T-helper 2 cell treated with Interferon-gamma antibody and Interleukin-4, amounts not matched to agents 5 μg/mL and 100 μg/mL, for 36 hours (primary cell): ENCODE measurements at regions not wholly inside any gene's neighbourhood (a gene's known extent, or its start where the extent isn't known, plus 50 kb on each side); places are given as distances from the start of the nearest gene placed in this dataset.
"Not testable (repeated sequence)": the region's sequence is repeated elsewhere in the genome, so short reads cannot be mapped to it uniquely, and the experiment has no call there.

Experiments used
- DNase-seq: peaks from one replicate; pipeline ENCODE4 v3.0.0; 2021; ENCODE audit warnings: low spot score
- H3K27ac Mint-ChIP-seq: one replicate; pipeline ENCODE4 v1.8.0; 2021; ENCODE audit warnings: mild to moderate bottlenecking, mixed read lengths
- H3K27me3 Mint-ChIP-seq: one replicate; pipeline ENCODE4 v1.8.0; 2021; ENCODE audit warnings: low read depth, mixed read lengths
- H3K36me3 Mint-ChIP-seq: one replicate; pipeline ENCODE4 v1.8.0; 2021; ENCODE audit warnings: low read depth, mixed read lengths
- H3K4me1 Mint-ChIP-seq: one replicate; pipeline ENCODE4 v1.8.0; 2021; ENCODE audit warnings: low read depth, mixed read lengths
- H3K4me3 Mint-ChIP-seq: one replicate; pipeline ENCODE4 v1.8.0; 2022; ENCODE audit warnings: mild to moderate bottlenecking, moderate library complexity, mixed read lengths
- H3K9me3 Mint-ChIP-seq: one replicate; pipeline ENCODE4 v1.8.0; 2021; ENCODE audit warnings: mixed read lengths

DNA sequence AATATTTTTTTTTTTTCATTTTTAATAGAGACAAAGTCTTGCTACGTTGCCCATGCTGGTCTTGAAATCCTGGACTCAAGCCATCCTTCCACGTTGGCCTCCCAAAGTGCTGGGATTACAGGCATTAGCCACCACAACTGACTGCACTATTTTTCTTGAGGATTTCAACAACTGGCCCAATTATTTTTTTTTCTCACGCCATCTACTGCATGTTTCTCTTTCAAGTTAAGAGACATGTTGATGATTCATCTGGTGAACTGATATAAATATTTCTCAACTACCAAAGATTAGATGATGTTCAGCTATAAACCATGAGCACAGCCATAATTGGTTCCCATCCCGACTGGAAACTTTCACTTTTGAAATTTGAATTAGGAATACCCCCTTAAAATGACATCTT is 688.4 kb upstream of the SYT4 start:
- no peak for DNase-seq
- Mint-ChIP-seq H3K27ac (no peak overlapping the region), H3K27me3 (no peaks in the 10 kb centered on the region), H3K36me3 (no peaks in the 10 kb centered on the region), H3K4me1 (no peaks in the 10 kb centered on the region), H3K4me3 (no peak overlapping the region), H3K9me3 (no peaks in the 10 kb centered on the region)

DNA sequence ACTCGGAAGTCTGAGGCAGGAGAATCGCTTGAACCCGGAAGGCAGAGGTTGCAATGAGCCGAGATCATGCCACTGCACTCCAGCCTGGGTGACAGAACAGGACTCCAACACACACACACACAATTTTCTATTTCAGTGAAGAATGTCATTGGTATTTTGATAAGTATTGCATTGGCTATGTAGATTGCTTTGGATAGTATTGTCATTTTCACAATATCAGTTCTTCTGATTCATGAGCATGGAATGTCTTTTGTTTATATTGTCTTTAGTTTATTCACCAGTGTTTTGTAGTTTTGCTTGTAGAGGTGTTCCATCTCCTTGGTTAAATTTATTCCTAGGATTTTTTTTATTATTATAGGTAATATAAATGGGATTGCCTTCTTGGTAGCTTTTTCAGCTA is 693.4 kb upstream of the SYT4 start:
- Mint-ChIP-seq H3K4me3 (no peak overlapping the region), H3K27me3 (no peaks in the 10 kb centered on the region), H3K4me1 (no peaks in the 10 kb centered on the region), H3K9me3 (peaks cover 4% of the 10 kb centered on the region), H3K27ac (no peak overlapping the region), H3K36me3 (no peaks in the 10 kb centered on the region)
- no peak for DNase-seq

DNA sequence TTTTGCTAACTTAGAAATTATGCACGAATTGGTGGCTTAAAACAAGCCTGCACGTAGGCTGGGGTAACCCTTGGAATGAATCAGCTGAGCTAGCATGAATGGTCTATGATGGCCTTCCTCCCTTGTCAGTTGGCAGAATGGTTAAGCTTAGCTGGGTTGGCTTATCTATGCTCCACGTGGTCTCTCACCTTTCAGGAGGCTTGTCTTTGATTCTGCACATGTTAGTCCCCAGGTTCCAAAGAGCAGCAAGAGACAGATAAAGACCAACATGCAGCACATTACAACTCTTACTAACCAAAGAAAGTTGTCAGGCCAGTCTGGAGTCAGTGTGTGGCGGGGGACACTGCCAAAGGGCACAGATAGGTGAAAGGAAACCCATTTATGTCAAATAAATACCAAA is 700.9 kb upstream of the SYT4 start:
- DNase-seq: no peak
- Mint-ChIP-seq H3K9me3 (peaks cover 19% of the 10 kb centered on the region), H3K36me3 (no peaks in the 10 kb centered on the region), H3K4me3 (no peak overlapping the region), H3K27ac (no peak overlapping the region), H3K4me1 (no peaks in the 10 kb centered on the region), H3K27me3 (no peaks in the 10 kb centered on the region)

GRCh38 chr18:43982582-43982981 is 698.1 kb upstream of the SETBP1 start:
- no peak overlapping the region for H3K4me3 Mint-ChIP-seq
- no peak overlapping the region for H3K27ac Mint-ChIP-seq
- no peaks in the 10 kb centered on the region for H3K36me3 Mint-ChIP-seq
- H3K9me3 Mint-ChIP-seq: peaks cover 37% of the 10 kb centered on the region
- H3K27me3 Mint-ChIP-seq: no peaks in the 10 kb centered on the region
- no peaks in the 10 kb centered on the region for H3K4me1 Mint-ChIP-seq
- no peak for DNase-seq

GRCh38 chr18:43987061-43987460 is 693.6 kb upstream of the SETBP1 start:
- H3K27me3 Mint-ChIP-seq, H3K4me3 Mint-ChIP-seq, H3K4me1 Mint-ChIP-seq, H3K27ac Mint-ChIP-seq, DNase-seq, H3K36me3 Mint-ChIP-seq: not testable (repeated sequence)
- H3K9me3 Mint-ChIP-seq: peaks cover 28% of the 10 kb centered on the region

DNA sequence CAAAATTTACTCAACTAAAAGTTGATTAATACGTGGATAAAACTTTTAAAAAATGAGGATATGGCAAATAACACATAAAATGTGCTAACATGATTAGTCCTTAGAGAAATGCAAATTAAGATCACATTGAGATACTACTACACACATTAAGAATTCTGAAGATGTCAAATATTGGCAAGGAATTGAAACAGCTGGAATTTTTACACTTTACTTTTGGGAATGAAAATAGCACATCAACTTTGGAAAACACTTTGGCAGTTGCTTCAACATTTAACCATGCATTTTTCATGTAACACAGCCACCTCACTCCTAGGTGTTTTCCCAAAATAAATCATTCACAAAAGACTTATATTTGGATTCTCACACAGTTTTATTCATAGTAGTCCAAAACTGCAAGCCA is 687.9 kb upstream of the SETBP1 start:
- Mint-ChIP-seq H3K27ac (no peak overlapping the region), H3K9me3 (peaks cover 26% of the 10 kb centered on the region)

DNA sequence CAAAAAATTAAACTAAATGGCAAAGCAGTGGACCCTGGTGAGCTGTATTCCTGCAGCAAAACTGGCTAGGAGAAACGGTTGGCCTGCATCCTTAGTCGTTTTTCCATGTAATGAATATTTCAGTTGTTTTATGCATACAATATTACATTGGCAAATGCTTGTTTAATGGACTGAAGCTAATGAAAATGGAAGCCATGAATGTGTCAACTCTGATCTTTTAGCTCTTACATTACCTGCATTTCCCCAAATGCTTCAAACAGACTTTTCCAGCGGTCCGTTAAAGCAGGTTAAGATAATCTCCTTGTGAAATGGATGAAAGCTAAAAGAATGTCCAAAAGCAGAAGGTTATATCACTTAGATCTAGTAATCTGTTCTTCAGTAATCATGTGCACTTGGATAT is 686.3 kb upstream of the SETBP1 start:
- H3K36me3 Mint-ChIP-seq: no peaks in the 10 kb centered on the region
- no peaks in the 10 kb centered on the region for H3K4me1 Mint-ChIP-seq
- DNase-seq: no peak
- H3K9me3 Mint-ChIP-seq: peaks cover 23% of the 10 kb centered on the region
- no peak overlapping the region for H3K4me3 Mint-ChIP-seq
- no peak overlapping the region for H3K27ac Mint-ChIP-seq
- H3K27me3 Mint-ChIP-seq: no peaks in the 10 kb centered on the region

More for the DNA sequence above, 687.9 kb upstream of the SETBP1 start:
- H3K36me3 Mint-ChIP-seq: no peaks in the 10 kb centered on the region
- H3K27me3 Mint-ChIP-seq: no peaks in the 10 kb centered on the region
- H3K4me3 Mint-ChIP-seq: no peak overlapping the region
- DNase-seq: no peak
- no peaks in the 10 kb centered on the region for H3K4me1 Mint-ChIP-seq

DNA sequence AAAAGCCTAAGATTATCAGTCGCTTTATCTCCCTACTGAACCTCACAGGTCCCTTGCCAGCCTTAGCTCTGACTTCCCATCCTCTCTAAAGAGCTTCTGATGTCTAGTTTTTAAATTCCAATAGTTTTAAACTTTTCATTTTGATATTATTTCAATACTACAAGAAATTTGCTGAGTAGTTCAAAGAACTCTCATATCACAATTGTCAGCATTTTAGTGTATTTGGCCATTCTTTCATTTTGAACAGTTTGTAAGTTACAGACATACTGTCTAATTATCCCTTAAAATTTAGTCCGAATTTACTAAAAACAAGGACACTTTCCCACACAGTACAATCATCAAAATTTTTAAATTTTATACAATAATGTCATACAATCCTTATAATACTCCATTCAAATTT is 666.8 kb upstream of the SETBP1 start:
- no peaks in the 10 kb centered on the region for H3K36me3 Mint-ChIP-seq
- no peak overlapping the region for H3K4me3 Mint-ChIP-seq
- no peak overlapping the region for H3K27ac Mint-ChIP-seq
- H3K4me1 Mint-ChIP-seq: no peaks in the 10 kb centered on the region
- no peak for DNase-seq
- H3K9me3 Mint-ChIP-seq: peaks cover under 1% of the 10 kb centered on the region
- H3K27me3 Mint-ChIP-seq: no peaks in the 10 kb centered on the region

- Mint-ChIP-seq H3K9me3 (peaks cover 24% of the 10 kb centered on the region), H3K4me3 (no peak overlapping the region), H3K36me3 (no peaks in the 10 kb centered on the region), H3K27ac (no peak overlapping the region), H3K27me3 (no peaks in the 10 kb centered on the region), H3K4me1 (no peaks in the 10 kb centered on the region)
- no peak for DNase-seq
Observed at GRCh38 chr18:44025421-44025820, 655.3 kb upstream of the SETBP1 start.

- DNase-seq: no peak
- Mint-ChIP-seq H3K4me1 (no peaks in the 10 kb centered on the region), H3K4me3 (no peak overlapping the region), H3K27ac (no peak overlapping the region), H3K9me3 (peaks cover 24% of the 10 kb centered on the region), H3K27me3 (no peaks in the 10 kb centered on the region), H3K36me3 (no peaks in the 10 kb centered on the region)
Observed at GRCh38 chr18:44028109-44028508, 652.6 kb upstream of the SETBP1 start.

- no peak overlapping the region for H3K4me3 Mint-ChIP-seq
- no peaks in the 10 kb centered on the region for H3K27me3 Mint-ChIP-seq
- peaks cover 21% of the 10 kb centered on the region for H3K9me3 Mint-ChIP-seq
- no peak overlapping the region for H3K27ac Mint-ChIP-seq
- no peak for DNase-seq
- H3K36me3 Mint-ChIP-seq: no peaks in the 10 kb centered on the region
- no peaks in the 10 kb centered on the region for H3K4me1 Mint-ChIP-seq
Observed at GRCh38 chr18:44031063-44031462, 649.6 kb upstream of the SETBP1 start.

DNA sequence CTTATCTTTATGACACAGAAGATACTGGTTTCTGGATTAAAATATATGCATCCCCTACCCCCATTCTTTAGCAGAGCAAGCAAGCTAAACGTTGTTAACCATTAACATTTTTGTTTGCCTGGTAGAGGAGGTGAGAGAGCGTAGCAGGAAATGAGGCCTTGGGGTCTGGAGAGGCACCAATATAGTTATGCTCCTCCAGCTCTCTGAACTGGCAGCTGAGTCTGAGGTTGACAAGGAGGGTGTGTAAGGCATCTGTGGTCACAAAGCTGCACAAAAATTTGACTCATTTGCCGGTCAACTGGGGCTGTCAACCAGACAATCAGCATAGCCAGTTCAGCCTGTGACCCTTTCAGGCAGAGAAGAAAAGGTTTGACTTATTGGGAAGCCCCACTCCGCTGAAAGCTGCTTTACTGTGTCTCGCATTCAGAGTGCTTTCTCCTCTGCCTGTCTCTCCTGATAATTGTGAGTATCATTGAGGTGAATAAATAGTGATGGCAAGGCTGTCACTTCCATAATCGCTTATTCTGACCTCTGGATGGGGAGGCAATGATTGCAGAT is 647.5 kb upstream of the SETBP1 start:
- H3K36me3 Mint-ChIP-seq: no peaks in the 10 kb centered on the region
- no peak overlapping the region for H3K27ac Mint-ChIP-seq
- peaks cover 17% of the 10 kb centered on the region for H3K9me3 Mint-ChIP-seq
- no peak overlapping the region for H3K4me3 Mint-ChIP-seq
- no peaks in the 10 kb centered on the region for H3K4me1 Mint-ChIP-seq
- no peaks in the 10 kb centered on the region for H3K27me3 Mint-ChIP-seq
- DNase-seq: no peak

DNA sequence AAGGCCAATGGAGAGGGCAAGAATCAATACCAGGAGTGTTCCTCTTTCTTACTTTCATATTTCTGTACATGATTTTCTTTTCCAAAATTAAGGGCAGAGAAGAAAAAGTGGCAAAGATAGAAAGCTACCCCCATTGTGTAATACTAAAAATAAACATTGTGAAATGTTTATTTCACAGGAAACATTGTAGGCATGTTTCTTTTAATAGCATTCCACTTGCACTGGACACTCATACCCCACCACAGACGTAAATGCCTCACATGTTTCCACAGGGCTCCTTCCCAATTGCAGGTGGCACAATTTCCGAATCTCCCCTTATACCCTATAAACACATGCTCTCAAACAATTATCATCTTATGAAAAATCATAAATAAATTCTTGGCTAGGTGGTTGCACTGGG is 645.1 kb upstream of the SETBP1 start:
- peaks cover 3% of the 10 kb centered on the region for H3K9me3 Mint-ChIP-seq
- DNase-seq: no peak
- no peaks in the 10 kb centered on the region for H3K36me3 Mint-ChIP-seq
- H3K27me3 Mint-ChIP-seq: no peaks in the 10 kb centered on the region
- H3K4me1 Mint-ChIP-seq: no peaks in the 10 kb centered on the region
- H3K4me3 Mint-ChIP-seq: no peak overlapping the region
- H3K27ac Mint-ChIP-seq: no peak overlapping the region

DNA sequence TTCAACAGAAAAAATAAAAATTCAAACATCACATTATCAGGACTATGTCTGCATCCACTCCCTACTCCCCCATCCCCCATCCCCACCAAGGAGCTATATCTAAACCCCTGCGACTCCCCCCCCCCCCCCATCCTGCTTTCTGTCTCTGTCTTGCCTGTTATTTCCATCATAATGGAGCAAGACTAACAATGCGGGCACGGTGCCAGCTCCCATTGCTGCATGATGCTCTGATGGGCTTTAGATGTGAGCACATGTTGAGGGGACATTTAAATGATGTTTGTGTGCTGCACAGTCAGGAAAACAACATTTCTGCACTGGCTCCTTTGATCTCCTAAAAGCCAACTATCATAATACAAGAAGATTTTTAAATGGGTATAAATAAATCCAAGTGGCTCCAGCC is 644.2 kb upstream of the SETBP1 start:
- H3K36me3 Mint-ChIP-seq: no peaks in the 10 kb centered on the region
- no peak for DNase-seq
- H3K27me3 Mint-ChIP-seq: no peaks in the 10 kb centered on the region
- H3K27ac Mint-ChIP-seq: no peak overlapping the region
- no peaks in the 10 kb centered on the region for H3K4me1 Mint-ChIP-seq
- H3K9me3 Mint-ChIP-seq: peaks cover 3% of the 10 kb centered on the region
- no peak overlapping the region for H3K4me3 Mint-ChIP-seq

GRCh38 chr18:44039216-44039615 is 641.5 kb upstream of the SETBP1 start:
- Mint-ChIP-seq H3K4me3 (no peak overlapping the region), H3K27ac (no peak overlapping the region), H3K36me3 (no peaks in the 10 kb centered on the region), H3K4me1 (no peaks in the 10 kb centered on the region), H3K9me3 (peaks cover 6% of the 10 kb centered on the region), H3K27me3 (no peaks in the 10 kb centered on the region)
- DNase-seq: no peak
